ENCODE measurements at regions not wholly inside any gene's neighbourhood (a gene's known extent, or its start where the extent isn't known, plus 50 kb on each side); places are given as distances from the start of the nearest gene placed in this dataset.

DNA sequence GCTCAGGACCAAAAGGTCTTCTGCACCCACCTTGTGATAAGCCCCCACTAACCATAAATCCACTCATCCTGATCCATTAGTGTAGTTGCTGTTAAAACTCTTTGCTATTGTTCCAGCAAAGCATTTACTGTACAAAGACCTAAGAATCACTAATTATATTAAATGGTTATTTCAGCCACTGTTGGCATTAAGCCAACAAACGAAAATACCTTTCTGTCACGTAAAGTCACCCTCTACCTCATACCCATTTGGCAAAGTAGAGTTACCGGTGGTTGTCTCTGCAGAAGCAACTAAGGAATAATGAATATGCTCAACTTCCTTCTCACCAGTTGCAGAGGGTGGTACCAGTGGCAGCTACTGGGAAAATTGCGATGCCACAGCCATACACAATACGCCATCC is 224.5 kb downstream of the SP3 start:
- TF ChIP-seq, protein P1, sequence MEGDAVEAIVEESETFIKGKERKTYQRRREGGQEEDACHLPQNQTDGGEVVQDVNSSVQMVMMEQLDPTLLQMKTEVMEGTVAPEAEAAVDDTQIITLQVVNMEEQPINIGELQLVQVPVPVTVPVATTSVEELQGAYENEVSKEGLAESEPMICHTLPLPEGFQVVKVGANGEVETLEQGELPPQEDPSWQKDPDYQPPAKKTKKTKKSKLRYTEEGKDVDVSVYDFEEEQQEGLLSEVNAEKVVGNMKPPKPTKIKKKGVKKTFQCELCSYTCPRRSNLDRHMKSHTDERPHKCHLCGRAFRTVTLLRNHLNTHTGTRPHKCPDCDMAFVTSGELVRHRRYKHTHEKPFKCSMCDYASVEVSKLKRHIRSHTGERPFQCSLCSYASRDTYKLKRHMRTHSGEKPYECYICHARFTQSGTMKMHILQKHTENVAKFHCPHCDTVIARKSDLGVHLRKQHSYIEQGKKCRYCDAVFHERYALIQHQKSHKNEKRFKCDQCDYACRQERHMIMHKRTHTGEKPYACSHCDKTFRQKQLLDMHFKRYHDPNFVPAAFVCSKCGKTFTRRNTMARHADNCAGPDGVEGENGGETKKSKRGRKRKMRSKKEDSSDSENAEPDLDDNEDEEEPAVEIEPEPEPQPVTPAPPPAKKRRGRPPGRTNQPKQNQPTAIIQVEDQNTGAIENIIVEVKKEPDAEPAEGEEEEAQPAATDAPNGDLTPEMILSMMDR (IDR thresholded peaks at IDR 0.05): no peak
- TF ChIP-seq POLR2AphosphoS5 (IDR thresholded peaks at IDR 0.05): no peak
